CD4-positive, alpha-beta T cell treated with Interleukin-21 for 1 hour (primary cell): ENCODE measurements at regions not wholly inside any gene's neighbourhood (a gene's known extent, or its start where the extent isn't known, plus 50 kb on each side); places are given as distances from the start of the nearest gene placed in this dataset.

Experiments
- DNase-seq: peaks from one replicate; pipeline ENCODE4 v3.0.0-alpha.2; 2020

GRCh38 chr1:88104886-88105285 lies 579.2 kb upstream of the PKN2 start:
- no peak for DNase-seq

GRCh38 chr1:88111816-88112215 lies 572.3 kb upstream of the PKN2 start:
- DNase-seq: no peak

- no peak for DNase-seq
Measured at GRCh38 chr1:88117597-88117996, 566.5 kb upstream of the PKN2 start.

- DNase-seq: no peak
Measured at GRCh38 chr1:88118176-88118845, 565.8 kb upstream of the PKN2 start.

GRCh38 chr1:88124614-88125013 lies 559.5 kb upstream of the PKN2 start:
- DNase-seq: no peak

- no peak for DNase-seq
Measured at GRCh38 chr1:88126467-88126866, 557.6 kb upstream of the PKN2 start.

GRCh38 chr1:88133991-88134390 lies 550.1 kb upstream of the PKN2 start:
- DNase-seq: no peak

GRCh38 chr1:88134983-88135921 lies 548.8 kb upstream of the PKN2 start:
- DNase-seq: no peak

- DNase-seq: no peak
Measured at GRCh38 chr1:88139633-88140032, 544.4 kb upstream of the PKN2 start.

- no peak for DNase-seq
Measured at GRCh38 chr1:88140325-88140724, 543.7 kb upstream of the PKN2 start.

GRCh38 chr1:88141499-88142074 lies 542.5 kb upstream of the PKN2 start:
- no peak for DNase-seq

GRCh38 chr1:88145752-88146151 lies 538.3 kb upstream of the PKN2 start:
- no peak for DNase-seq

- DNase-seq: no peak
Measured at GRCh38 chr1:88149686-88150085, 534.4 kb upstream of the PKN2 start.

GRCh38 chr1:88150330-88150729 lies 533.7 kb upstream of the PKN2 start:
- DNase-seq: no peak

GRCh38 chr1:88163187-88163586 lies 520.9 kb upstream of the PKN2 start:
- DNase-seq: no peak

GRCh38 chr1:88168126-88168525 lies 515.9 kb upstream of the PKN2 start:
- no peak for DNase-seq

- DNase-seq: no peak
Measured at GRCh38 chr1:88169139-88169538, 514.9 kb upstream of the PKN2 start.

GRCh38 chr1:88169939-88170338 lies 514.1 kb upstream of the PKN2 start:
- no peak for DNase-seq

- no peak for DNase-seq
Measured at GRCh38 chr1:88175120-88175630, 508.9 kb upstream of the PKN2 start.

GRCh38 chr1:88175631-88176226 lies 508.3 kb upstream of the PKN2 start:
- no peak for DNase-seq

GRCh38 chr1:88179943-88180342 lies 504.1 kb upstream of the PKN2 start:
- DNase-seq: no peak

GRCh38 chr1:88180449-88181108 lies 503.5 kb upstream of the PKN2 start:
- peak; percentile 49 for DNase-seq

- no peak for DNase-seq
Measured at GRCh38 chr1:88186911-88187310, 497.2 kb upstream of the PKN2 start.
